DND-41 (cell line): ENCODE measurements at regions not wholly inside any gene's neighbourhood (a gene's known extent, or its start where the extent isn't known, plus 50 kb on each side); places are given as distances from the start of the nearest gene placed in this dataset.
"Not testable (repeated sequence)": the region's sequence is repeated elsewhere in the genome, so short reads cannot be mapped to it uniquely, and the experiment has no call there.

Experiments
- ATAC-seq: fragments of 200-7000 bp; cut with Tn5 transposase; 3 replicates; pipeline ENCODE4 v1.9.1; 2021; ENCODE audit warnings: low read depth; ENCODE audit not compliant: insufficient read depth
- DNase-seq: peaks from one replicate; pipeline ENCODE4 v3.0.0-alpha.2; 2020
- H2AFZ ChIP-seq: 2 replicates; pipeline ENCODE4 v1.6.0; 2012; ENCODE audit warnings: low read depth, low read length
- H3K27ac ChIP-seq: 2 replicates; pipeline ENCODE4 v1.5.1; 2012; ENCODE audit warnings: low read length, inconsistent platforms
- H3K27me3 ChIP-seq: fragments of 200-600 bp; sonication (generic); 2 replicates; pipeline ENCODE4 v1.6.0; 2012; ENCODE audit warnings: low read length, mild to moderate bottlenecking, inconsistent platforms; ENCODE audit not compliant: insufficient read depth, poor library complexity
- H3K36me3 ChIP-seq: 2 replicates; pipeline ENCODE4 v1.5.1; 2012; ENCODE audit warnings: low read length, inconsistent platforms; ENCODE audit not compliant: insufficient read depth
- H3K4me1 ChIP-seq: 2 replicates; pipeline ENCODE4 v1.5.1; 2012; ENCODE audit warnings: mild to moderate bottlenecking, low read length; ENCODE audit not compliant: insufficient read depth
- H3K4me2 ChIP-seq: 2 replicates; pipeline ENCODE4 v1.6.0; 2012; ENCODE audit warnings: mild to moderate bottlenecking, moderate library complexity, low read length, inconsistent platforms; ENCODE audit not compliant: insufficient read depth
- H3K4me3 ChIP-seq, 2 experiments: fragments of 200-600 bp in 1 of 2; shearing (Covaris generic) in 1 of 2; 2 replicates each; pipeline ENCODE4 v1.5.1; 2012 to 2016; ENCODE audit warnings: inconsistent platforms in 2 of 2, low read length in 2 of 2, mild to moderate bottlenecking in 2 of 2, low read depth in 1 of 2, moderate library complexity in 1 of 2
- H3K79me2 ChIP-seq: 2 replicates; pipeline ENCODE4 v1.6.0; 2012; ENCODE audit warnings: low read length, inconsistent platforms; ENCODE audit not compliant: insufficient read depth
- H3K9ac ChIP-seq: 2 replicates; pipeline ENCODE4 v1.6.0; 2012; ENCODE audit warnings: low read depth, mild to moderate bottlenecking, inconsistent platforms, low read length, moderate library complexity
- H3K9me3 ChIP-seq: 2 replicates; pipeline ENCODE4 v1.5.1; 2012; ENCODE audit warnings: low read length, moderate library complexity, mild to moderate bottlenecking, inconsistent platforms; ENCODE audit not compliant: insufficient read depth, severe bottlenecking
- H4K20me1 ChIP-seq: 2 replicates; pipeline ENCODE4 v1.6.0; 2012; ENCODE audit warnings: low read length; ENCODE audit not compliant: insufficient read depth
- CTCF ChIP-seq: IDR thresholded peaks from 2 replicates; pipeline ENCODE4 v1.5.1; 2012; ENCODE audit warnings: borderline replicate concordance, low read length, moderate library complexity, mild to moderate bottlenecking; ENCODE audit not compliant: poor library complexity, severe bottlenecking; ENCODE audit errors: extremely low read depth

GRCh38 chr20:30397111-30397510 is 860.4 kb upstream of the DEFB115 start:
- peaks cover 44% of the 10 kb centered on the region for H3K36me3 ChIP-seq
- not testable (repeated sequence) for H4K20me1 ChIP-seq, H3K27ac ChIP-seq, DNase-seq, H3K9me3 ChIP-seq, H3K4me3 ChIP-seq, H3K4me1 ChIP-seq, H3K79me2 ChIP-seq, ATAC-seq, H3K9ac ChIP-seq, H3K4me2 ChIP-seq, H3K27me3 ChIP-seq, H2AFZ ChIP-seq

- DNase-seq, ATAC-seq, H3K79me2 ChIP-seq, H2AFZ ChIP-seq, H3K27me3 ChIP-seq, H3K9me3 ChIP-seq, H3K27ac ChIP-seq, H3K4me1 ChIP-seq, H4K20me1 ChIP-seq, H3K9ac ChIP-seq, H3K4me2 ChIP-seq, H3K4me3 ChIP-seq: not testable (repeated sequence)
- peaks cover 25% of the 10 kb centered on the region for H3K36me3 ChIP-seq
These were observed 852.4 kb upstream of the DEFB115 start for GRCh38 chr20:30405061-30405460.

- H3K27me3 ChIP-seq, H3K9me3 ChIP-seq: not testable (repeated sequence)
These were observed 851.9 kb upstream of the DEFB115 start for GRCh38 chr20:30405585-30405984.

GRCh38 chr20:30406370-30406769 is 851.1 kb upstream of the DEFB115 start:
- not testable (repeated sequence) for DNase-seq, H3K27ac ChIP-seq, H3K79me2 ChIP-seq, H3K9ac ChIP-seq, H3K4me2 ChIP-seq, H2AFZ ChIP-seq, H4K20me1 ChIP-seq, H3K4me1 ChIP-seq, H3K4me3 ChIP-seq, ATAC-seq, H3K9me3 ChIP-seq, H3K27me3 ChIP-seq
- H3K36me3 ChIP-seq: peaks cover 14% of the 10 kb centered on the region

More at GRCh38 chr20:30405585-30405984, 851.9 kb upstream of the DEFB115 start:
- H3K79me2 ChIP-seq, H4K20me1 ChIP-seq, H3K4me2 ChIP-seq, DNase-seq, H3K27ac ChIP-seq, H3K4me1 ChIP-seq, H3K9ac ChIP-seq, H2AFZ ChIP-seq, ATAC-seq, H3K4me3 ChIP-seq: not testable (repeated sequence)
- peaks cover 20% of the 10 kb centered on the region for H3K36me3 ChIP-seq

GRCh38 chr20:30412972-30413371 is 844.5 kb upstream of the DEFB115 start:
- Histone ChIP-seq H3K9me3 (no peaks in the 10 kb centered on the region), H2AFZ (no peak overlapping the region), H3K36me3 (no peaks in the 10 kb centered on the region), H3K79me2 (no peaks in the 10 kb centered on the region), H3K27me3 (no peaks in the 10 kb centered on the region), H3K4me2 (no peak overlapping the region), H3K9ac (no peak overlapping the region), H3K4me1 (no peaks in the 10 kb centered on the region), H3K4me3 (no peak overlapping the region), H3K27ac (no peak overlapping the region), H4K20me1 (no peaks in the 10 kb centered on the region)
- no peak for TF ChIP-seq CTCF
- DNase-seq: no peak
- no peak for ATAC-seq

GRCh38 chr20:30417387-30417786 is 840.1 kb upstream of the DEFB115 start:
- H3K27me3 ChIP-seq, H3K9ac ChIP-seq, H3K4me2 ChIP-seq, H3K79me2 ChIP-seq, H3K36me3 ChIP-seq, H3K4me1 ChIP-seq, H2AFZ ChIP-seq, DNase-seq, H3K4me3 ChIP-seq, H4K20me1 ChIP-seq, H3K27ac ChIP-seq, H3K9me3 ChIP-seq, ATAC-seq: not testable (repeated sequence)

GRCh38 chr20:30418378-30418777 is 839.1 kb upstream of the DEFB115 start:
- not testable (repeated sequence) for H3K79me2 ChIP-seq, H3K4me3 ChIP-seq, H3K9ac ChIP-seq, H3K9me3 ChIP-seq, ATAC-seq, H3K4me2 ChIP-seq, DNase-seq, H3K36me3 ChIP-seq, H3K27me3 ChIP-seq, H3K4me1 ChIP-seq, H3K27ac ChIP-seq, H4K20me1 ChIP-seq, H2AFZ ChIP-seq
